A172 (cell line): ENCODE measurements at regions not wholly inside any gene's neighbourhood (a gene's known extent, or its start where the extent isn't known, plus 50 kb on each side); places are given as distances from the start of the nearest gene placed in this dataset.
A peak's percentile ranks its signal among the peaks of the same experiment; 100 is the strongest.

ENCODE experiments used
- DNase-seq: peaks from one replicate; pipeline ENCODE4 v3.0.0-alpha.2; 2015; ENCODE audit warnings: low spot score

DNA sequence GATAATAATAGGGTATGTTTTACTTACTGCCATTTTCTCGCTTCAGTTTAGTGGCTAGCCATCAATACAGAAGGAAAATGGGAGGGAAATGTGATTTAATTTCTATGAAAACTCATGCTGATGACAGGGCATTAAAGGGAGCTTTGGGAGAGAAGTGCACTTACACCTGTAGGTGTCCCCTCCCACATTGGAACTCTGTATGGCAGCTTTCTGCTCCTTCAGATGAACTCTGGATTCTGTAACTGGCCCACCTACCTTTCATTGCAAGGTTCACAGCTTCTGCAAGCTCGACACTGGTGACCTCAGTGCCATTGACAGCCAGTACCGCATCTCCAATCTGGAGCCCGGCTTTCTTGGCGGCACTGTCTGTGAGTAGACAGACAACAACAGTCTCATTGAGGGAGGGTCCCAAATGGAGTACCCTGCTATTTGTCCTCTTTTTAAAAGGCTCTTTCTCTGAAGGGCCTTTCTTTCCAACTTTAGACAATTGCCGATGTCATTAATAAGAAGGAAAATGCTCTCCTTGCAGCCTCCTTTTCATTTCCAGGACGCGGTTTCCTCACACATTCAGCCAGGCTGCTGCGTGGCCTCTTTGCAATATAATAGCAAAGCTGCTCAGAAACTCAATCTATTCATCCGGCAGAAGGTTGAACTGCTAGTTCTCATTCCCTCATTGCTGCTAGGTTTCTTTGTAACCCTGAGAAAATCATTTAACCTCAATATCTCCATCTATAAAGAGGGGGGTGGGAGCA, 63.6 kb downstream of the NUDT12 start:
- DNase-seq = no peak

DNA sequence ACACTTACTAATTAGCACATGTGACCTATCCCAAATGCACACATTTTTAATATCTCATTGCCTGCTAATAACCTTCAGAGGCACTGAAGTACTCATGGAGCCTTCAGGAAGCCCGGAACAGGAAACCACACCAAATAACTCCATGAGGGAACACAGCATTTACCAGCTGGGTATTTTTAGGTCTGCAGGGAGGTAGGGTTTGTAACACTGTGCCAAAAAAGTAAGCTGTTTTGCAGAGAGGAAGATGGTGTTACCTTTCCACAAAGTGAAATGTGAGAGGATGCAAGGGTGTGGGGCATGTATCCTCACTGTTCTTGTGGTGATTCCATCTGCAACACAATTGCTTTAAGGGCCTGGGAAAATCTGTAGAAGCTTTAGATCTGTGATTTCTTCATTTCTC, 64.4 kb downstream of the NUDT12 start:
- DNase-seq = no peak

DNA sequence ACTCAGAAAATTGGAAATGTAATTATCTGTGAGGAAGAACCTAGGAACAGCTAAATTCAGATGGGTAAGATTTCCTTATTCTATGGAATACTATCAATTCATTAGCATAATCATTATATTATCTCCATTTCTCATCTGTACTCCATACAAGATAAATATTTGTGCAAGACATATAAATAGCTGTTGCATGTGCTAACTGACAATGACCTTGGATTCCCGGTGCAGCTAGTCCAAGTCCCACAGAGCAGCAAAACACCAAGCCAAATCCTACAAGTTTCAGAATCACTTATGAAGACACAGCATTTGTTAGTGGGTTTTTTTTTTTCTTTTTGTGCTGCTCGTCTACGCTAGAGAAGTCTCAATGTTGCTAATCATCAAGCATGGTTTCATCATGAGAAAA, 64.8 kb downstream of the NUDT12 start:
- no peak for DNase-seq

DNA sequence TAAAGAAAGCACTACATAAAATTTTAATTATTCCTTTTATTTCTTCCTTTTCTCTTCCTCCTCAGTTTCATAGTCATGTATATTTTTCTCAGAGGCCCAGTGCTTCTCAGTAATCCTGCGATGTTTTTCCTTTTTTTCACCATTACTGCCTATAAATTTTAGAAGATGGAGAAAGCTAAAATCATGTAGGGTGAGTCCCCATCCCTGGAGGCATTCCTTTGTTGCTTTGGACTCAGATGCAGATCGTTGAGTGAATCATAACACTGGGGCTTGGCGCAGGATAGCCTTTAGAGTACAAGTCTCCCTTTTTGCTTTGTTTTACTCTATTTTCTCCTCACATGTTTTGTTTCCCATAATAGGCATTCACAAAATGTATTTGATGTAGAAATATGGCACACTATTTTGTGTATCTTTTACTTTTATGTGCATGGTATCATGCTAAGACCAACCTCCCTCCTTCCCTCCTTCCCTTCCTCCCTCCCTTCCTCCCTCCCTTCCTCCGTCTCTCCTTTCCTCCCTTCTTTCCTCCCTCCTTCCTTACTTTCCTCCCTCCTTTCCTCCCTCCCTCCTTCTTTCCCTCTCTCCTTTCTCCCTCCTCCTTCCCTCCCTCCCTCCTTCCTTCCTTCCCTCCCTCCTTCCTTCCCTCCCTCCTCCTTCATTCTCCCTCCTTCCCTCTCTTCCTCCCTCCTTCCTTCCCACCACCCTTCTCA, 72.4 kb downstream of the NUDT12 start:
- DNase-seq = no peak

DNA sequence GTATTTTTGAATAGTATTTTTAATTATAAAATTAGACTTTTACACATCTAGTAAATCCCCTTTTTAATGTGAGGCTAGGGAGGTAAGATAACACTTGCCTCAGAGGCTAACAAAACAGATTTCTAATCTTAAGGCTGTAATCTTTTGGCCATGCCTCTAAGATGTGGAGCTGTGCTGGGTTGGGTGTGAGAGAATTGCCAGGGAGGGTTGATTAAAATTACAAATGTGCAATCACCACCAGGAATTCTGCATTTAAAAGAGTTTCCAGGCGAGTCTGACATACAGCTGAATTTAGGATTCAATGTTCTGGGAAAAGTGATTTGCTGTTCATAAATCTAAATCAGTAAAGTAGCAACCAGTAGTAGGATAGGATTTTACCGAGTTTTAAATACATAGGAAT, 73.3 kb downstream of the NUDT12 start:
- DNase-seq = no peak

DNA sequence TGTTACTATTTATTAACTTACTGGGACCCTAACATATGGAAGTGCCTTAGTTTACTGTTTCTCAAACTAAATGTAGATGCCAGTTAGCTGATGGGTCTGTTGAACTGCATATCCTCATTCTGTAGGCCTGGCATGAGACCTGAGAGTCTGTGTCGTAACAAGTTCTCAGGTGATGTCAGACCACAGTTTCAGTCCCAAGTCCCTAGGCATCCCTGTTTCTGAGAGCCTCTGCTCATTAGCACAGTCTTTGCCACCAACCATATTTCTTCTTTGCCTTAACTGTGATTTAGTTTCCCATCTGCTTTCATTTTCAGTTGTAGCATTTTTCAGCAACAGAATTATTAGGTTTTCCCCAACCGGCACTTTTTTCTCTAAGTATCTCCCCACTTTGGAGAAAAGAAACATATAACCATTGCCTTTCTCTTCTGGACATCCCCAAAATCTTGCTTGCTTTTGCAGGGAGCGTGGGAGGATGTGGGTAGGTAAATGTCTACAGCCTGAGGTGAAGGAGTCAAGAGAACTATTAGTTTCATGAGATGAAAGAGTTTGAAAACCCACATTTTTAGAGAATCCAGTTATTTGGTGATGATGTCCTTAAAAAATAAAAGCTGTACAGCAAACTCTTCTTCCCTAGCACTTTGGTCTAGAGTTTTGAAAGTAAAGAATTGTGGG, 74.6 kb downstream of the NUDT12 start:
- DNase-seq = no peak

DNA sequence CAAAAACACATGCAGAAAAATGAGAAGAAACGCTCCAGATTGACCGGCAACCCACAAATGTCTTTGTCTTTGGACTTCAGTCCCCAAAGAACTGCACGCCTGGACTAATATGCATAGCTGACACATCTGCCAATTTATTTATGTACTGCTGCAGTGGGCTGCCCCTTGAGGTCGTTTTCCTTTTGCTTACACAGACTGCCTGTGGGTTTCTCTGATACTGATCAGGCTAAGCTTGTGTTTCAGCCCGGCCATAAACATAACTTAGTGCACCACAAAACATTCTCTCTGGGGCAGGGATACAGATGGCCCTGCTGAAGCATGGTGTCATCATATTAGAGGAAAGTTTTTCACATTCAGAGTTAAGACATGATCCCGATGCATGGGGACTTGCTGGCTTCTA, 75.4 kb downstream of the NUDT12 start:
- DNase-seq = no peak

DNA sequence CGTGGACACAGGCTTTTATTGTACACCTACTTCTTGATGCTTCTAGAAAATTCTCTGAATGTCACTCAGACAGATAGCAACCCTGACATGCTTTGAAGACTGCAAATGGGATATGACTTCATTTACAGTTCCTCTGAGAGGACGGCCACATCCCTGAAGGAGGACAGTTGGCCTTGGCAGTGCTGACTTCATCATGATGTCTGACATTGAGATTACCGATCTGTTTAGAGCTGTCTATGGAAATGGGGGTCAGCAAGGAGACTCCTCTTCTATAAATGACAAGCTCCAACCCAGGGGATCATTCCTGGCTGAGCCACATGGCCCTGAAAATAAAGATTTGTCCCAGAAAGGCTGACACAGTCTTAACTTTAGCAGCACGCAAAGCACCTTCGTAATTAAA, 75.8 kb downstream of the NUDT12 start:
- no peak for DNase-seq

DNA sequence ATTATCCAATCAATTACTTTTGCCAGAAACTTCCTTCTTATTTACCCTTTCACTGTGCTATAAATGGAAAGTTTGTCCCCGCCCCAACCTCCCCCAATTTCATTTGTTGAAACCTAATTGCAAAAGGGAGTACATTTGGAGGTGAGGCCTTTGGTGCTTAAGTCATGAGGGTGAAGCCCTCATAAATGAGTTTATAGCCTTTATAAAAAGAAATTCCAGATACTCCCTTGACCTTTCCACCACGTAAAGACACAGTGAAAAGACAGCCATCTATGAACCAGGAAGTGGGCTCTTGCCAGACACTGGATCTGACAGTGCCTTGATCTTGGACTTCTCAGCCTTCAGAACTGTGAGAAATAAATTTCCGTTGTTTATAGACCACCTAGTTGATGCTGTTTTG, 82.3 kb downstream of the NUDT12 start:
- no peak for DNase-seq

DNA sequence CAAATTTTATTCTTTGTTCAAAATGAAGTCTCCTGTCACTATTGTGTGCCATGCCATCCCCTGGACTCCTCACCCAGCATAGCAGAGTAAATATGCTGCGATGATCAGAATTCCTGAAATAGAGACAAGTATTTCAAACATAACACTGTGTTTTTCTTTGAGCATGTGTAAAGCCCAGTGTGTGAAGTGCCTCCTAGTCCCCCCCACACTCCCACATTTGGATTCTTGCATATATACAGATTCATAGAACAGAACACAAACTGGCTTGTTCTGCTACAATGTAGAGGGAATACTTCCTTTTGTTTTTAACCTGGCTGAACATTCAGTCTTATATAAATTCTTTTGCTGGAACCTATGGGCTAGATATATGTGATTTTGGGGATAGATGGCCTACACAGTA, 84.9 kb downstream of the NUDT12 start:
- no peak for DNase-seq

DNA sequence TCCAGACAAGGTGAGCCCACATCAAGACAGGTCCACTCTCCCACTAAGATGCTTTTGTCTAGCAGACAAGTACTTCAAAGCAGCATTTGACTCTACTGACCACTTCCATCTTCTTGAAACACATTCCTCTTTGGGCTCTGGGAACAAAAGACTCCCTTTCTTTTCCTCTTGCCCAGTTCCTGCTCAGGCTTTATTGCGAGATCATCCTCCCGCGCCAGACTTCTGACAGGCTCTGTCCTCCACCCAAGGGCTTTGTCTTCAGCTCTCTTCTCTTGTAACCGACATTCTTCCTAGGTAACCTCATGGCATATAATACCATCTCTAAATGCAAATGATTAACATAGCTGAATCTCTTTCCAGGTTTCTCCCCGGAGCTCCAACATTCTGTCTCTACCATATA, 85.8 kb downstream of the NUDT12 start:
- DNase-seq = no peak

DNA sequence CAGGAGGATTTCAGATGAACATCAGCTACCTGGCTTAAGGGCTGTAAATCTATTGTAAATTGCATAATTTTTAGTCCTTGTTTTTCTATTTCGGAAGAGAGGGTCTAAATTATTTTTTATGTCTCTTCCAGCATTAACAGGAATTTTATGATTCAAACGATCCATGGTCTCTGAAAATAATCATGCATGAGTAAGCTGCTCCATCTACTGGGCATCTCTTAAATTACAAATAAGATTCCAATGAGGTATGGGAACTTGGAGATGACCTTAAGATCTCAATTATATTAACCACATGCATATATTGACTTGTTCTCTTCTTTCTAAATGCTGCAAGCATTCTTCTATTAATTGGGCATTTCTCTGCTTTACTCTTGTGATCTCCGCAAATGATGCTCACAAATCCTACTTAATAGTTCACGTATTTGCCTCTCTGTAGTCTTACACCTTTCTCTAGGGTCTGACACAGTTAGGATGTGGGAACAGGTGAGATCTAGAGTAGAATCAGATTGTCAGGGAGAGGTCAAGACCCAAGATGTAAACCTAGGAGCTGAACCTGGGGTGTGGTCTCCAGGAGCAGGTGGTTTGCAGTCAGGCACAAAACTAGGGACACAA, 86.9 kb downstream of the NUDT12 start:
- peak; percentile 35 for DNase-seq

DNA sequence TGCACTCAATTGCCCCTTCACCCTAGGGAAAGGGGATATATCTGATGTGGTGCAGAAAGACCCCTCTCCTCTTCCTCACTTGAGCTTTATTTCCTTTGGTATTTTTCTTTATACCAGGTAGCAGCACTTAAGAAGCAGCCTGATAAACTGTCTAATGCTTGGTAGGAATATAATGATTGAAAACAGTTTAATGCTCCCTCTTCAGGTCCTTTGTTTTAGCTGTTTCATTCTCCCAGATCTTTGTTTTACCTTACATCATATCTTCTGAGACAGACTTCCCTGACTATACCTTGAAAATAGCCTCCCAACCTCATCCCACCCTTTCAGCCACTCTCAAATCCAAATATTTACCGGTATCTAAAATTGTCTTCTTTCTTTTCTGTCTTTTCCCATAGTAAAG, 87.9 kb downstream of the NUDT12 start:
- no peak for DNase-seq

DNA sequence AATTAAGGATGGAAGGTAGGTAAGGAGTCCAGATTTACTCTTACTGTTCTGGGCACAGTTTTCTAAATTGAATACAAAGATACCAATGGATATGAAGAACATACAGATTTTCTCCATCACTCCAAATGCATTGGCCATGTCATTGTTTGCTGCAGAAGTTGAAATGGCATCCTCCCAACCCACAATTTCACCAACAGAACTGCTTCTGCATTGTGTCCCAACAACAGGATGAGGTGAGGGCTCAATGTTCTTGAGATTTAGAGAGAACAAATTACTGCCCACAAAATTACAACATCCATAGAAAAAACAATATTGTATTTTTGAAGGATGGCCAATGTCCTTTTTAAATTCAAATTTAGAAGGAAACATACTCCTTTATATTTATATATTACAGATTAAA, 88.9 kb downstream of the NUDT12 start:
- DNase-seq = no peak

DNA sequence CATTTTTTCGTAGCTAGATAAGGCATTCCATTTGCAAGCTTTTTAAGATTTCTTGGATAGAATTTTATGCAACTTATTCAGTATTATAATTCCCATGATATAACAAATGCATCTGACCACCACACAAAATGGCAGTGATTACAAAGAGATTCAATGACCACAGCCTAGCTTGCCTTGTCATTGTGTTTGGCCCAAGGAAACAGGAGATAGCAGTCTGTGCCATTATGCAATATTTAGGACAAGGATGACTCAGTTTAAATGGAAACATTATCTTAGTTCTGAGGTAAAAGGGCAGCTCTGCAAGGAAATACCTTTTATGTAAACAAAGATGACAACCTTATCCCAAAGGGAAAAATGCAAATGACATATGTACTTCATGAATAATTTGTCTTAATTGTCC, 89.8 kb downstream of the NUDT12 start:
- peak; percentile 27 for DNase-seq

DNA sequence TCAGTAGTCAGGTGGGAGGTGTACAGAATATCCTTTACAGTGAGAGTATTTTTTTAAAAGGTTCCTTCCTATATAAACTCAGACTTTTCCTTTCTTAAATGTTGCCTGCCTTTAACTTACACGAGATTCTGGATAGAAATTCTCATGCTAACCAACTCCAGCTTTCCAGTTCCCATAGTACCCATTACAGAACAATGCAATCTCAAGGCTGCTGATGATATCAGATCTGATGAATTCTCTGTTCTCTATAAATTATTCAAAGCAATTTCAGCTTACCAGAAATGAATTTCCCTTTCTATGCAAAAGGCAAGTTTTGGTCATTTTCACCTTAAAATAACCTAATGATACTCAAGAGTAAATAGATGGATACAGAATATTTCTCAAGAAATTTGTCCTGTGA, 90.3 kb downstream of the NUDT12 start:
- no peak for DNase-seq

DNA sequence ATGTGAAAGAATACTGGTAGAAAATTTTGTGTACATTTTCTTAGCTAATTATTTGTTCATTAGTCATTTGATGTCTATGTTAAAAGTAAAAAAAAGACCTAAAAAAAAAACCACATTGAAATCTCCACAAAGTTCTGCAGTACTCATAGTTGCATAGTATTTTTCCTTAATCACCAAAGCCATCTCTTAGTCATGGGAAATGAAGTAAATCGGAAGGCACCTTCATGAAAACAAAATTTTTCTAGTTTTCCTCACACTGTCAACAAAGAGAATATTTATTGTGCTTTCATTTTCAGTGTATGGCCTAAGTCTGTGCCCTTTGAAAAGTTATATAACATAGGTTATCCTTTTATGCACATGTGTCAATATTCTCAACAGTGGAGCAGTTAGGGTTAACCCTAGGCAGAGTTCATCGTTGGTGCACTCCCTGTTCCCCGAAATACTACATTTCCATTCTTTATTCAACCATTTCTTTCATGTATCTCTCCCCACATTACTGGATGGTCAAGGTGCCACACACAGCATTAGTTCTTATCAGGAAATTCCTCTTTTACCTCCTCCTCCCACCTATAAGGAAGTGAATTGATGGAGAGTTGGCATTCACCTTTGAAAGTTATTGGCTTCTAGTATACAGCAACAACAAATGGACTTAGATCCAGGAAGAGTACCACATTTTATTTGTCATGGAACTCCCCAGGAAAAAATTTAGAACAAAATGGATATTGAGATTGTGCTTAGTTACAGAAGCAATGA, 93.1 kb downstream of the NUDT12 start:
- no peak for DNase-seq

DNA sequence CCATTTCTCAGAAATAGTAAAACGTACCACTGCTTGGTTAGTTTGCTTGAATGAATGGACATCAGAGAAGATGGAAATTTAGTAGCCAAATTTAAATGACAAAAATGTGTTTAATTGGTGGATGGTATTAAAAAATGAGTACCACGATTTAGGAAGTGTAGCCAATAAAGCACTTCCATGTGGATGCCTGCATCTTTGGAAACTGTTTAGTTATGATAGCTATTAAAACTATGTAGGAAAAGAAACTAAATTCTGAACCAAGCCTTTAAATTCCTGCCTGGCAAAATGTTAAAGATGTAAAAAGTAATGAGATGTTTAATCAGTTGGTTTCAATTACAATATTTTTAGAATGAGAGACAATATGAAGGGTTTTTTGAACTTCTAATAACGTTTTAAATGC, 94.8 kb downstream of the NUDT12 start:
- DNase-seq = no peak

DNA sequence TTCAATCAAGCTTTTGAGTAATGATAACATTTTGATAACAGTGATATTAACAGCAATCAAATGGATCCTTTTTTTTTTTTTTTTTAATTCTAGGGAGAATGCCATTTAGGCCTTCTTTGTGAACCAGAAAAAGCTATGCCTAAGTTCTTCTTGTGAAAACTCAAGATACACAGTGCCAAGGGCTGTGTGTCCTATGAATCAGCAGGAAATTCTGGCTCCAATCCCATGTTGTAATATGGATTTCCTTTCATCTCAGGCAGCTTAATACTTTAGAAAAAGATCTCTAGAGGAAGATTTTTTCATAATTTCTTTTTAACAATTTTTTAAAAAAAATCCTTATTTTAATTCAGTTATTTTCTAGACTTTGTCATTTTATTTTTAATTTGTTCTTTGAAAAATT, 96.1 kb downstream of the NUDT12 start:
- DNase-seq = no peak

DNA sequence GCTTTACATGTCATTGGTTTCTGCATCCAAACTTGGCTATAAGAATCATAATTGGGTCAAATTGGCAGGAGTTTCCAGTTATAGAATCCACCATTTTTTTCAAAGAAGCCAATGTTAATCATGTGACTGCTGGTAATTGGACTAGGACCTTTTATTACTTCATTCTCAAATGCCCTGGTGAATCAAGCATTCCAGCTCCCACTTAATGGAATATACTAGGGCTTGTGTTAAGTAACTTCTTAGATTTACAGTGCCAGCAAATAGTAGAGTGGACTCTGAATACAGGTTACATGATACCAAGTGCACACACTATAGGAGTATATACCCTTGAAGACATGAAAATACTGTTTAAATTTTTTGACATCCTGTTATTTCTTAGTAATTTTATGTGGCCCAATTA, 96.7 kb downstream of the NUDT12 start:
- no peak for DNase-seq

DNA sequence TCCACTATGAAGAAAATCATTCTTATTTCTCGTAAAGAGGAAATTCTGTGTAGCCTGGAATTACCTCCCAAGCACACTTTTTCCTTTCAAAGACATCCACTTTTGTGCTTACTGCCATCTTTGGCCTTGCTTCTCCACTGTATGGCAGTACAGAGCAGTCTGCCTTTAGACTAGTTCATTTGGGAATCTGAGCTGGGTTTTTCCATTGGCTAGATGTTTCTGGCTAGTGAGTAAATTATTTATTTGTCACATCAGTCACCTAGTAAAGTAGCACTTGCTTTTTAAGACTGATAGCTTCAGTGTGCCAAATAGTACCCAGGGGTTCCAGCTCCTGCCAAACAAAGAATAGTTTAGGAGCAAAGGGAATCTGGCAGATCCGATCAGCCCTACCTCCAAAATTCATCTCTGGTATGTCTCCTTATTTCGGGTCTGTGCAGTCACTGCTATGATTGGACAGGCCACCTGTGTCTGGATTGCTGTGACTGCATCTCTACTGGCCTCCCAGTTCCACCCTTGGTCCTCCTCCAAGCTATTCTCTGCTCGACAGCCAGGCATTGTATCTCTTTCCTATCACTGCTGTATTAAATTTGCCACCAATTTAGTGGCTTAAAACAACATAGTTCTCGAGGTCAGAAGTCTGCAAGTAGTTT, 97.6 kb downstream of the NUDT12 start:
- no peak for DNase-seq

DNA sequence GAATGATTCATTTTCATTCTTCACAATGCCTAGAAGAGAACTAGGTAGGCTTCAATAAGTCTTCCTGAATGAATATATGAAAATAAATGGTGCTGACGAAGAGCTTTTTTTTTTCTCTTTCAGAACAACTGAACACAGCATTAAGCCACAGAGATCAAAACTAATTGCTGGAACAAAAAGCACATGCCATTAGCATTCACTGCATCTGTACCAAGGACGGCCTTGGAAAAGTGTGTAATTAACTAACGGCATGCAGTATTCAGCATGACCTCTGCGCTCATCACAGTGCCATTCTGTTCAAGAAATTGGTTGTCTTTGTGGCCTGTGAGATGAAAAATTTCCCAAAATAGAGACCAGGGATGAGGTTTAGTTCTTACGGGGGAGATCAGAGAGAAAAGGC, 99.3 kb downstream of the NUDT12 start:
- no peak for DNase-seq
